ENCODE measurements at regions not wholly inside any gene's neighbourhood (a gene's known extent, or its start where the extent isn't known, plus 50 kb on each side); places are given as distances from the start of the nearest gene placed in this dataset.

- Histone ChIP-seq H3K4me3 (ENCODE audit: low read length in 3 of 3) (no peak overlapping the region), H3K36me3 (ENCODE audit: control insufficient read depth in 2 of 3, insufficient read depth in 3 of 3, low read length in 3 of 3) (no peaks in the 10 kb centered on the region), H3K27me3 (ENCODE audit: control insufficient read depth, insufficient read depth, low read length) (no peaks in the 10 kb centered on the region), H3K9me3 (ENCODE audit: control insufficient read depth in 2 of 3, insufficient read depth in 1 of 3, low read length in 3 of 3) (no peaks in the 10 kb centered on the region), H3K4me1 (ENCODE audit: control insufficient read depth in 2 of 3, insufficient read depth in 2 of 3, low read depth in 1 of 3, low read length in 3 of 3) (peaks cover 0 to 3% (median 0%) of the 10 kb centered on the region in 3 donors), H3K9ac (ENCODE audit: low read length in 3 of 3) (no peak overlapping the region), H3K27ac (ENCODE audit: low read depth in 2 of 2, low read length in 2 of 2) (no peak overlapping the region)
- DNase-seq (peak in 4 of 5 donors; percentile 88 to 96 (median 92)), FAIRE-seq (no peak)
- TF ChIP-seq, protein P1, sequence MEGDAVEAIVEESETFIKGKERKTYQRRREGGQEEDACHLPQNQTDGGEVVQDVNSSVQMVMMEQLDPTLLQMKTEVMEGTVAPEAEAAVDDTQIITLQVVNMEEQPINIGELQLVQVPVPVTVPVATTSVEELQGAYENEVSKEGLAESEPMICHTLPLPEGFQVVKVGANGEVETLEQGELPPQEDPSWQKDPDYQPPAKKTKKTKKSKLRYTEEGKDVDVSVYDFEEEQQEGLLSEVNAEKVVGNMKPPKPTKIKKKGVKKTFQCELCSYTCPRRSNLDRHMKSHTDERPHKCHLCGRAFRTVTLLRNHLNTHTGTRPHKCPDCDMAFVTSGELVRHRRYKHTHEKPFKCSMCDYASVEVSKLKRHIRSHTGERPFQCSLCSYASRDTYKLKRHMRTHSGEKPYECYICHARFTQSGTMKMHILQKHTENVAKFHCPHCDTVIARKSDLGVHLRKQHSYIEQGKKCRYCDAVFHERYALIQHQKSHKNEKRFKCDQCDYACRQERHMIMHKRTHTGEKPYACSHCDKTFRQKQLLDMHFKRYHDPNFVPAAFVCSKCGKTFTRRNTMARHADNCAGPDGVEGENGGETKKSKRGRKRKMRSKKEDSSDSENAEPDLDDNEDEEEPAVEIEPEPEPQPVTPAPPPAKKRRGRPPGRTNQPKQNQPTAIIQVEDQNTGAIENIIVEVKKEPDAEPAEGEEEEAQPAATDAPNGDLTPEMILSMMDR (IDR thresholded peaks at IDR 0.05; ENCODE audit: borderline replicate concordance, extremely low read depth, insufficient read depth), result no peak
- intact Hi-C loops (cut with DNase I), result no loop called here
Measured at GRCh38 chr16:51526621-51527020, 375.6 kb upstream of the SALL1 start.

DNA sequence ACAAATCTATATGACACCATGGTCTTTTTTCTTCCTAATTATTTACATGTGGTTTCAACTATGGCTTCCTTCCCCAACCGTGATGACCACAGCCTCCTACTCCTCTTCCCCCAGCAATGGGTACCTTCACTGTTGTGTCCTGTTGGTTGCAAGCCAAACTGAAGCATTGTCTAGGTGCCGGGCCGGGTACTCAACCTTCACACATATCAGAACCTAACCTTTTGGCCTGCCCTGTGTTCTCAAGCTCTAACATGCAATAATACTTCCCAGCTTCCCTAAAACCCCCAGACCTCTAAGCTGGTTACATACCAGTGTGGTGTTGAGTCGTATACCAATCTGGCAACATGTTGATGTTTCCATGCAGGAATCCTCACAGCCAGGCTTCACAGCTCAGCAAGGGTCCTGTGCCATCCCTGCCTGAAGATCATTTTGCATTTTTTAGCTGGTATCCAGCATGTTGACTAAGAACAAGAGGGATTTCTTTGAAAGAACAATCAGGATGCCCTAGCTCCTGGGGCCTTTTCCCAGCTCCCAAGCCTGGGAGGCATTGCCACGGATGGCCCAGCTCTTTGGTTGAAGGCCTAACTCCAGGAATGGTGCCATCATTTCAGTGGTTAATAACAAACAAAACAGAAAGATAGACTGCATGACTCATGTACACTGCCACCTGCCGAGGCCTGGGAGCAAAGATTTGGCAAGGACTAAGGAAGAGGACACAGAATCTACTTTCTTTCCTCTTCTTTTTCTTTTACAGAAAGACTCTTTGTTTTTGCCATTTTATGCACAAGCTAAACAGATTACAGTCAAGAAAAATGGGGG, 373.7 kb upstream of the SALL1 start:
- DNase-seq, result peak in 1 of 5 donors; percentile 16
- H3K27ac ChIP-seq (ENCODE audit: low read depth in 2 of 2, low read length in 2 of 2), result no peak overlapping the region
- no peak for FAIRE-seq

GRCh38 chr16:51524070-51524469, 373.0 kb upstream of the SALL1 start:
- Histone ChIP-seq H3K27ac (ENCODE audit: low read depth in 2 of 2, low read length in 2 of 2) (no peak overlapping the region), H3K9me3 (ENCODE audit: control insufficient read depth in 2 of 3, insufficient read depth in 1 of 3, low read length in 3 of 3) (no peaks in the 10 kb centered on the region), H3K9ac (ENCODE audit: low read length in 3 of 3) (no peak overlapping the region), H3K4me3 (ENCODE audit: low read length in 3 of 3) (no peak overlapping the region), H3K36me3 (ENCODE audit: control insufficient read depth in 2 of 3, insufficient read depth in 3 of 3, low read length in 3 of 3) (no peaks in the 10 kb centered on the region), H3K4me1 (ENCODE audit: control insufficient read depth in 2 of 3, insufficient read depth in 2 of 3, low read depth in 1 of 3, low read length in 3 of 3) (peaks cover 0 to 3% (median 0%) of the 10 kb centered on the region in 3 donors), H3K27me3 (ENCODE audit: control insufficient read depth, insufficient read depth, low read length) (no peaks in the 10 kb centered on the region)
- no peak for DNase-seq
- FAIRE-seq, result no peak
- intact Hi-C loops (cut with DNase I), result no loop called here
- TF ChIP-seq, protein P1 (IDR thresholded peaks at IDR 0.05; ENCODE audit: borderline replicate concordance, extremely low read depth, insufficient read depth), result no peak

More for the DNA sequence above, 373.7 kb upstream of the SALL1 start:
- intact Hi-C loops (cut with DNase I), result no loop called here
- no peak overlapping the region for H3K9ac ChIP-seq (ENCODE audit: low read length in 3 of 3)
- no peaks in the 10 kb centered on the region for H3K36me3 ChIP-seq (ENCODE audit: control insufficient read depth in 2 of 3, insufficient read depth in 3 of 3, low read length in 3 of 3)
- TF ChIP-seq, protein P1 (IDR thresholded peaks at IDR 0.05; ENCODE audit: borderline replicate concordance, extremely low read depth, insufficient read depth), result peak; percentile 22
- no peaks in the 10 kb centered on the region for H3K9me3 ChIP-seq (ENCODE audit: control insufficient read depth in 2 of 3, insufficient read depth in 1 of 3, low read length in 3 of 3)
- peak overlapping the region in 1 of 3 donors; percentile 10 for H3K4me3 ChIP-seq (ENCODE audit: low read length in 3 of 3)
- H3K4me1 ChIP-seq (ENCODE audit: control insufficient read depth in 2 of 3, insufficient read depth in 2 of 3, low read depth in 1 of 3, low read length in 3 of 3), result peaks cover 0 to 3% (median 0%) of the 10 kb centered on the region in 3 donors
- no peaks in the 10 kb centered on the region for H3K27me3 ChIP-seq (ENCODE audit: control insufficient read depth, insufficient read depth, low read length)
